GM21825 (cell line): ENCODE measurements at regions not wholly inside any gene's neighbourhood (a gene's known extent, or its start where the extent isn't known, plus 50 kb on each side); places are given as distances from the start of the nearest gene placed in this dataset.
"Not testable (repeated sequence)": the region's sequence is repeated elsewhere in the genome, so short reads cannot be mapped to it uniquely, and the experiment has no call there.

ENCODE experiments used
- ATAC-seq: cut with Tn5 transposase; IDR thresholded peaks from one replicate; pipeline ENCODE4 v1.9.1; 2021; ENCODE audit warnings: mild to moderate bottlenecking, moderate library complexity; ENCODE audit not compliant: unreplicated experiment

- no peak for ATAC-seq
Observed at GRCh38 chr3:127420829-127421228, 133.0 kb upstream of the PRR20G start.

- ATAC-seq, result no peak
Observed at GRCh38 chr3:127419641-127420553, 132.1 kb upstream of the PRR20G start.

GRCh38 chr3:127419182-127419581, 131.3 kb upstream of the PRR20G start:
- no peak for ATAC-seq

- ATAC-seq, result no peak
Observed at GRCh38 chr3:127418560-127419147, 130.8 kb upstream of the PRR20G start.

- ATAC-seq, result no peak
Observed at GRCh38 chr3:127417709-127418559, 130.1 kb upstream of the PRR20G start.

GRCh38 chr3:127413871-127414270, 126.0 kb upstream of the PRR20G start:
- no peak for ATAC-seq

- no peak for ATAC-seq
Observed at GRCh38 chr3:127413318-127413673, 125.5 kb upstream of the PRR20G start.

- ATAC-seq, result no peak
Observed at GRCh38 chr3:127412578-127413317, 124.9 kb upstream of the PRR20G start.

- not testable (repeated sequence) for ATAC-seq
Observed at GRCh38 chr3:127411875-127412274, 124.0 kb upstream of the PRR20G start.

- ATAC-seq, result no peak
Observed at GRCh38 chr3:127411083-127411727, 123.4 kb upstream of the PRR20G start.

GRCh38 chr3:127410678-127411077, 122.8 kb upstream of the PRR20G start:
- no peak for ATAC-seq

- ATAC-seq, result no peak
Observed at GRCh38 chr3:127410137-127410488, 122.3 kb upstream of the PRR20G start.

GRCh38 chr3:127409421-127410136, 121.7 kb upstream of the PRR20G start:
- no peak for ATAC-seq

- no peak for ATAC-seq
Observed at GRCh38 chr3:127408684-127409420, 121.0 kb upstream of the PRR20G start.

- no peak for ATAC-seq
Observed at GRCh38 chr3:127408022-127408683, 120.3 kb upstream of the PRR20G start.

- ATAC-seq, result no peak
Observed at GRCh38 chr3:127407026-127407939, 119.4 kb upstream of the PRR20G start.

- no peak for ATAC-seq
Observed at GRCh38 chr3:127406309-127407025, 118.6 kb upstream of the PRR20G start.
